CD4-positive, alpha-beta memory T cell (primary cell): ENCODE measurements at regions not wholly inside any gene's neighbourhood (a gene's known extent, or its start where the extent isn't known, plus 50 kb on each side); places are given as distances from the start of the nearest gene placed in this dataset.
"Not testable (repeated sequence)": the region's sequence is repeated elsewhere in the genome, so short reads cannot be mapped to it uniquely, and the experiment has no call there.

Experiments
- CTCF ChIA-PET: fragments of 350-600 bp; sonication (Branson Sonifier 250); formaldehyde crosslinking; loops from one replicate; lab custom pipeline; 2021; ENCODE audit warnings: inconsistent platforms; ENCODE audit not compliant: partially characterized antibody; lab: Charles Lee
- POLR2A ChIA-PET: fragments of 350-600 bp; sonication (Branson Sonifier 250); formaldehyde crosslinking; loops from one replicate; lab custom pipeline; 2021; ENCODE audit not compliant: partially characterized antibody; lab: Charles Lee
- DNase-seq, 5 donors: peaks; one replicate each; pipeline versions ENCODE4 v3.0.0 to v3.0.0-alpha.2; 2020 to 2022; ENCODE audit warnings: mixed read lengths in 1 of 5
- H3K27ac ChIP-seq: one replicate; pipeline ENCODE4 v1.7.0; 2013; ENCODE audit warnings: low read depth, low read length
- H3K27me3 ChIP-seq: 2 replicates; pipeline ENCODE4 v1.7.0; 2013; ENCODE audit warnings: mild to moderate bottlenecking, low read length, moderate library complexity; ENCODE audit not compliant: insufficient read depth
- H3K36me3 ChIP-seq: 2 replicates; pipeline ENCODE4 v1.7.0; 2013; ENCODE audit warnings: mild to moderate bottlenecking, low read length, moderate library complexity; ENCODE audit not compliant: insufficient read depth
- H3K4me1 ChIP-seq: 2 replicates; pipeline ENCODE4 v1.7.0; 2013; ENCODE audit warnings: mild to moderate bottlenecking, low read length, moderate library complexity; ENCODE audit not compliant: insufficient read depth
- H3K4me3 ChIP-seq, 2 donors: one replicate each; pipeline ENCODE4 v1.7.0; 2013; ENCODE audit warnings: low read length in 2 of 2, mild to moderate bottlenecking in 1 of 2
- H3K9me3 ChIP-seq, 2 donors: one replicate each; pipeline ENCODE4 v1.7.0; 2013; ENCODE audit warnings: low read length in 2 of 2, control low read depth in 1 of 2; ENCODE audit not compliant: control insufficient read depth in 1 of 2
- H3K27ac Mint-ChIP-seq, 7 donors: one replicate each; pipeline ENCODE4 v1.8.0; 2020 to 2021; ENCODE audit warnings: mixed read lengths in 7 of 7, mild to moderate bottlenecking in 6 of 7, inconsistent platforms in 3 of 7, moderate library complexity in 3 of 7
- H3K27me3 Mint-ChIP-seq, 2 donors: one replicate each; pipeline ENCODE4 v1.8.0; 2020 to 2021; ENCODE audit warnings: mixed read lengths in 2 of 2
- H3K36me3 Mint-ChIP-seq, 2 donors: one replicate each; pipeline ENCODE4 v1.8.0; 2020 to 2021; ENCODE audit warnings: mixed read lengths in 2 of 2, inconsistent platforms in 1 of 2, mild to moderate bottlenecking in 1 of 2
- H3K4me1 Mint-ChIP-seq, 4 donors: one replicate each; pipeline ENCODE4 v1.8.0; 2020 to 2021; ENCODE audit warnings: mixed read lengths in 4 of 4, mild to moderate bottlenecking in 1 of 4
- H3K4me3 Mint-ChIP-seq, 8 donors: one replicate each; pipeline ENCODE4 v1.8.0; 2020 to 2021; ENCODE audit warnings: mixed read lengths in 8 of 8, mild to moderate bottlenecking in 7 of 8, moderate library complexity in 6 of 8, inconsistent platforms in 3 of 8
- H3K9me3 Mint-ChIP-seq, 8 donors: one replicate each; pipeline ENCODE4 v1.8.0; 2020 to 2021; ENCODE audit warnings: mixed read lengths in 8 of 8, mild to moderate bottlenecking in 5 of 8, inconsistent platforms in 3 of 8, moderate library complexity in 1 of 8
- intact Hi-C: fragments of 100-400 bp; cut with micrococcal nuclease; formaldehyde crosslinking; loops from one replicate; pipeline ENCODE4 v1.15.1; 2023

DNA sequence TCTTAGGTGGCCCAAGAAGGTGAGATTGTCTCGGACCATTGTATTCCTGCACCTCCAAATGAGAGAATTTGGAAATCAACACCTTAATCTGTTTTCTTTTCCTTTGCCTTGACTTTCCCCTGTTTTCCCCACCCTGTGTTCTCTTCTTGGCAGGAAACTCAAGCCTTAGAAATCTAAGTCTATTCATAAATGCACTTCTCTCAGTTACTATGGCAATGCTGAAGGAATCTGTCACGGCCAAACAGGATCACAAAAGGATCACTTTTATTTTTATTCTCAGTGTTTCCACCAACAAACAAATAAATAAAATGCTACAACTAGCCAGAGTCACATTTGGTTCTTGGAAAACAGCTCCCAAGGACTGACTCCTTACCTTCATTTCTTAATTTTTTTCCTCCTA, 270.5 kb downstream of the BCAT1 start:
- no peaks in the 10 kb centered on the region for H3K9me3 ChIP-seq
- no peak overlapping the region for H3K4me3 Mint-ChIP-seq
- H3K36me3 ChIP-seq: no peaks in the 10 kb centered on the region
- POLR2A ChIA-PET: no interaction called here
- H3K4me1 ChIP-seq: no peaks in the 10 kb centered on the region
- peaks cover 0 to 2% of the 10 kb centered on the region in 2 donors for H3K27me3 Mint-ChIP-seq
- H3K9me3 Mint-ChIP-seq: peaks cover 0 to 5% (median 0%) of the 10 kb centered on the region in 8 donors
- intact Hi-C loops: no loop called here
- no peak overlapping the region for H3K4me3 ChIP-seq
- no peaks in the 10 kb centered on the region for H3K36me3 Mint-ChIP-seq
- H3K27me3 ChIP-seq: no peaks in the 10 kb centered on the region
- H3K4me1 Mint-ChIP-seq: no peaks in the 10 kb centered on the region
- no peak for DNase-seq
- no peak overlapping the region for H3K27ac ChIP-seq
- CTCF ChIA-PET: no interaction called here
- H3K27ac Mint-ChIP-seq: no peak overlapping the region

DNA sequence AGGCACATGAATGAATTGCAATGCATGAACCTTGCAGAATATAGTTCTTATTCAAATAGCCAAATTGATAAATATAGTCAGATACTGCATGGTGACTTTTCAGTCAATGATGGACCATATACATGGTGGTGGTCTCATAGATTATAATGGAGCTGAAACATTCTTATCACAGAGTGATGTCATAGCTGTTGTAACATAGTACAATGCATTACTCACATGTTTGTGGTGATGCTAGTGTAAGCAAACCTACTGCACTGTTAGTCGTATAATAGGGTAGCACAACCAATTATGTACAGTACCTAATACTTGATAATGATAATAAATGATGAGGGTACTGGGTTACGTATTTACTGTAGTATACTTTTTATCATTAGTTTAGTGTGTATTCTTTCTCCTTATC, 280.3 kb downstream of the BCAT1 start:
- CTCF ChIA-PET: no interaction called here
- Histone ChIP-seq H3K27me3 (no peaks in the 10 kb centered on the region), H3K4me1 (no peaks in the 10 kb centered on the region), H3K4me3 (no peak overlapping the region), H3K27ac (no peak overlapping the region), H3K9me3 (no peaks in the 10 kb centered on the region), H3K36me3 (no peaks in the 10 kb centered on the region)
- Mint-ChIP-seq H3K27ac (no peak overlapping the region), H3K27me3 (peaks cover 0 to 4% of the 10 kb centered on the region in 2 donors), H3K36me3 (no peaks in the 10 kb centered on the region), H3K4me1 (no peaks in the 10 kb centered on the region), H3K4me3 (no peak overlapping the region), H3K9me3 (peaks cover 0 to 4% (median 1%) of the 10 kb centered on the region in 8 donors)
- no peak for DNase-seq
- POLR2A ChIA-PET: no interaction called here
- intact Hi-C loops: no loop called here

DNA sequence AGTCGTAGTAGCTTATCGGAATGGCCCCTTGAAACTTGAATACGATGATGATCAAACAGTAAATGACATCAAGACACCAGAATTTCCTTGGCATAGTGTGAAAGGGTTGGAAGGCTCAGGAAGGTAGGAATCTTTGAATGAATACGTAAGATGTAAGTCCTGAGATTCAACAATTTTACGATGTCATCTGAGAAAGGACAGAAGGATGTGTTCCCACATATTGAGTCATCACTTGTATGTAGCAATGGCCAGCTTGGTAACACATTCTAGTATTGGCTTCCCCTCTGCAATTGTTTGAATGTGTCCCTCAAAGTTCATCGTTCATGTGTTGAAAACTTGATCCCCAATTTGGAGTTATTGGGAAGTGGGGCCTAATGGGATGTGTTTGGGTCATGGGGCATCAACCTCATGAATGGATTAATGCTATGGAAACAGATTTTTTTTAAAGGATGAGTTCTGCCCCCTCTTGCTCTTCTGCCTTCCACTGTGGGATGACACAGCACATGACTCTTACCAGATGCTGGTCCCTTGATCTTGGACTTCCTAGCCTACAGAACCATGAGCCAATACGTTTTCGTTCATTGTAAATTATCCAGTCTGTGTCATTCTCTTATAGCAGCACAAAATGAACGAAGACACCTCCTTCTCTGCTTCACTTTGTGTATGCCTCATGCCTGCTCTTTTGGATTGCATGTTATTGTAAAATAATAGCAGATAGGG, 284.6 kb downstream of the BCAT1 start:
- H3K4me3 Mint-ChIP-seq: no peak overlapping the region
- H3K36me3 Mint-ChIP-seq: no peaks in the 10 kb centered on the region
- H3K4me1 ChIP-seq: no peaks in the 10 kb centered on the region
- POLR2A ChIA-PET: no interaction called here
- H3K27me3 ChIP-seq: no peaks in the 10 kb centered on the region
- H3K9me3 ChIP-seq: no peaks in the 10 kb centered on the region
- peaks cover 0 to 6% (median 0%) of the 10 kb centered on the region in 8 donors for H3K9me3 Mint-ChIP-seq
- no peak overlapping the region for H3K27ac ChIP-seq
- H3K27me3 Mint-ChIP-seq: peaks cover 4% of the 10 kb centered on the region in 2 donors
- no peak overlapping the region for H3K27ac Mint-ChIP-seq
- no peak for DNase-seq
- H3K36me3 ChIP-seq: no peaks in the 10 kb centered on the region
- no peak overlapping the region for H3K4me3 ChIP-seq
- H3K4me1 Mint-ChIP-seq: no peaks in the 10 kb centered on the region
- CTCF ChIA-PET: no interaction called here
- intact Hi-C loops: no loop called here

DNA sequence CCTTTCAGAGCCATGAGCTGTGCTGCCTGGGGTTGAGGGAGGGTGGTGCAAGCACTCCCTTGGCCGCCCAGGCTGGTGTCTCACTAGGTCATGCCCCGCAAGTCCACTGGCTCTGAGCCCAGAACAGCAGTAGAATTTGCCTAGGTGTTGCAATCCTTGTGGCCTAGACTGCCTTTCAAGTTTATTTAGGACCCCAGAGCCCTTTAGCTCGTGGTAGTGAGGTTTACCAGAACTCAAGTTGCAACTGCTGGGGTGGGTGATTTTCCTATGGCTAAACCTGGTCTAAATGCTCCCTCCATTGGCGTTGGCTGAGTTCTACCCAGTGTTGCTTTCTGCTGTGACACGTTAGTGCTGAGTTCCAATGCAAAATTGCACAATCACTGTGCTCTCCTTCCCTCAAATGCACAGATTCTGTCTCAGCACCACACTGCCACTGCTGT, 287.2 kb downstream of the BCAT1 start:
- H3K4me1 Mint-ChIP-seq: no peaks in the 10 kb centered on the region
- no peak overlapping the region for H3K27ac Mint-ChIP-seq
- Histone ChIP-seq H3K4me3 (no peak overlapping the region), H3K27me3 (no peaks in the 10 kb centered on the region), H3K27ac (no peak overlapping the region), H3K9me3 (no peaks in the 10 kb centered on the region), H3K36me3 (no peaks in the 10 kb centered on the region), H3K4me1 (no peaks in the 10 kb centered on the region)
- no peak for DNase-seq
- CTCF ChIA-PET: no interaction called here
- POLR2A ChIA-PET: no interaction called here
- peaks cover 0 to 7% (median 0%) of the 10 kb centered on the region in 8 donors for H3K9me3 Mint-ChIP-seq
- peaks cover 4% of the 10 kb centered on the region in 2 donors for H3K27me3 Mint-ChIP-seq
- H3K36me3 Mint-ChIP-seq: no peaks in the 10 kb centered on the region
- intact Hi-C loops: no loop called here
- H3K4me3 Mint-ChIP-seq: no peak overlapping the region

DNA sequence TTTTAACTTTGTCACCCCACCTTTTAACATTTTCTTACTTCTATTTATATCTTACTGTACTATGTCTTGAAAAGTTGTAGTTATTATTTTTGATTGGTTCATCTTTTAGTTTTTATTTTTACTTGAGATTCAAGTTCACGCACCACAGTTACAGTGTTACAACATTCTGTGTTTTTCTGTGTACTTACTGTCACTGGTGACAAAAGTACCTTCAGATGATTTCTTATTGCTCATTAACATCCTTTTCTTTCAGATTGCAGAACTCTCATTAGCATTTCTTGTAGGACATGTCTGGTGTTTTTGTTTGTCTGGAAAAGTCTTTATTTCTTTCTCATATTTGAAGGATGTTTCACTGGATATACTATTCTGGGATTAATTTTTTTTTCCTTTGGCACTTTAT, 289.9 kb downstream of the BCAT1 start:
- no peaks in the 10 kb centered on the region for H3K36me3 Mint-ChIP-seq
- H3K4me1 Mint-ChIP-seq: no peaks in the 10 kb centered on the region
- H3K9me3 Mint-ChIP-seq: peaks cover 0 to 6% (median 1%) of the 10 kb centered on the region in 8 donors
- peaks cover 4 to 5% of the 10 kb centered on the region in 2 donors for H3K27me3 Mint-ChIP-seq
- intact Hi-C loops: no loop called here
- Histone ChIP-seq H3K27ac (no peak overlapping the region), H3K4me3 (no peak overlapping the region), H3K27me3 (no peaks in the 10 kb centered on the region), H3K4me1 (no peaks in the 10 kb centered on the region), H3K36me3 (no peaks in the 10 kb centered on the region), H3K9me3 (no peaks in the 10 kb centered on the region)
- H3K27ac Mint-ChIP-seq: no peak overlapping the region
- DNase-seq: no peak
- ChIA-PET CTCF (no interaction called here), POLR2A (no interaction called here)
- no peak overlapping the region for H3K4me3 Mint-ChIP-seq

DNA sequence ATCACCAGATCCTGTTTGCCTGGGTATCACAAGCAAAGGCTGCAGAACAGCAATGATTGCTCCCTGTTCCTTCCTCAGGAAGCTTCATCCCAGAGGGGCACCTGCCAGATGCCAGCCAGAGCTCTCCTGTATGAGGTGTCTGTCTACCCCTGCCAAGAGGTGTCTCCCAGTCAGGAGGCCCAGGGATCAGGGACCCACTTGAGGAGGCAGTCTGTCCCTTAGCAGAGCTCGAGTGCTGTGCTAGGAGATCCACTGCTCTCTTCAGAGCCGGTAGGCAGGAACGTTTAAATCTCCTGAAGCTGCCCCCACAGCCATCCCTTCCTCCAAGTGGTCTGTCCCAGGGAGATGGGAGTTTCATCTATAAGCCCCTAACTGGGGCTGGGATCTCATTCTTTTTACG, 294.6 kb downstream of the BCAT1 start:
- H3K4me3 ChIP-seq, H3K4me1 ChIP-seq, H3K36me3 Mint-ChIP-seq, H3K4me3 Mint-ChIP-seq, CTCF ChIA-PET, POLR2A ChIA-PET, H3K9me3 Mint-ChIP-seq, H3K27me3 ChIP-seq, H3K9me3 ChIP-seq, H3K27ac Mint-ChIP-seq, intact Hi-C loops, H3K4me1 Mint-ChIP-seq, H3K27me3 Mint-ChIP-seq, H3K27ac ChIP-seq, H3K36me3 ChIP-seq, DNase-seq: not testable (repeated sequence)

DNA sequence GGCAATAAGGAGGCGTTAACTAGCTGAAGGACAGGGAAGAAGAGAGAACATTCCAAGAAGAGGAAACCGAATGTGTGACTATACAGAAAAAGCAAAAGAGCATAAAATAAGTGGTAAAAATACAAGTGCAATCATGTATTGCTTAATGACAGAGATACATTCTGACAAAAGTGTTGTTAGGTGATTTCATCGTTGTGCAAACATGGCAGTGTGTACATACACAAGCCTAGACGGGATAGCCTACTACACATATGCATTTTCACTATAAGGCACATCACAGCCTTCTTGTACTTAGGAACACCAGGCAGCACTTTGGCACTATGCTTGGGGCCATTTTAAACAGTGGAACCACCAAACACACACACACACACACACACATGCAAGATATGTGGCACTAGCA, 299.3 kb downstream of the BCAT1 start:
- Histone ChIP-seq H3K27ac (no peak overlapping the region), H3K9me3 (no peaks in the 10 kb centered on the region), H3K4me3 (no peak overlapping the region), H3K4me1 (no peaks in the 10 kb centered on the region), H3K27me3 (no peaks in the 10 kb centered on the region), H3K36me3 (no peaks in the 10 kb centered on the region)
- intact Hi-C loops: no loop called here
- ChIA-PET CTCF (no interaction called here), POLR2A (no interaction called here)
- Mint-ChIP-seq H3K27me3 (no peaks in the 10 kb centered on the region), H3K27ac (no peak overlapping the region), H3K9me3 (peaks cover 0 to 8% (median under 1%) of the 10 kb centered on the region in 8 donors), H3K36me3 (no peaks in the 10 kb centered on the region), H3K4me1 (no peaks in the 10 kb centered on the region), H3K4me3 (no peak overlapping the region)
- DNase-seq: no peak
